GM12878 (cell line): ENCODE measurements at regions not wholly inside any gene's neighbourhood (a gene's known extent, or its start where the extent isn't known, plus 50 kb on each side); places are given as distances from the start of the nearest gene placed in this dataset.

Experiments used
- ATAC-seq: fragments of 200-7000 bp; cut with Tn5 transposase; 3 replicates; pipeline ENCODE4 v1.9.1; 2020; ENCODE audit warnings: mild to moderate bottlenecking, moderate library complexity
- BruUV-seq: library from RNA; stranded (reverse); fragments of 400-500 nt; replicated peaks from 2 replicates; lab custom pipeline; 2021; lab: Mats Ljungman, UMichigan
- CTCF ChIA-PET: fragments of 300-600 bp; sonication (Branson Sonifier 250); formaldehyde crosslinking; extraction: SDS; loops from one replicate; lab custom pipeline; 2021; ENCODE audit warnings: inconsistent platforms; lab: Yijun Ruan, JAX
- POLR2A ChIA-PET: fragments of 350-600 bp; formaldehyde crosslinking; extraction: SDS; loops from one replicate; lab custom pipeline; 2021; ENCODE audit warnings: inconsistent platforms; lab: Charles Lee
- RAD21 ChIA-PET: fragments of 300-600 bp; sonication (Branson Sonifier 250); formaldehyde crosslinking; loops from one replicate; lab custom pipeline; 2023; ENCODE audit warnings: antibody characterized with exemption; ENCODE audit not compliant: unreplicated experiment; lab: Charles Lee
- SMC1A ChIA-PET: fragments of 300-600 bp; sonication (Branson Sonifier 250); formaldehyde crosslinking; loops from one replicate; lab custom pipeline; 2023; ENCODE audit not compliant: unreplicated experiment, uncharacterized antibody; lab: Charles Lee
- DNase-seq: peaks from one replicate; pipeline ENCODE4 v3.0.0-alpha.2; 2011; ENCODE audit warnings: low read depth, low spot score
- FAIRE-seq: peaks from 3 replicates; lab custom pipeline; 2011; peaks lifted over from hg19 to GRCh38; lab: Jason Lieb, UNC
- H2AFZ ChIP-seq: 2 replicates; pipeline ENCODE4 v1.6.0; 2011; ENCODE audit warnings: low read depth, low read length, control low read depth; ENCODE audit not compliant: control insufficient read depth
- H3K27ac ChIP-seq: 2 replicates; pipeline ENCODE4 v1.5.1; 2011; ENCODE audit warnings: control low read depth; ENCODE audit not compliant: control insufficient read depth, insufficient read depth
- H3K27me3 ChIP-seq, 2 experiments: replicated peaks in 1 of 2; 2 replicates each; pipeline versions ENCODE4 v1.6.0 to v1.6.1; 2011; ENCODE audit warnings: low read length in 1 of 2; ENCODE audit not compliant: control insufficient read depth in 2 of 2, insufficient read depth in 2 of 2
- H3K36me3 ChIP-seq, 2 experiments: 2 replicates each; pipeline ENCODE4 v1.5.1; 2011; ENCODE audit warnings: low read length in 1 of 2; ENCODE audit not compliant: control insufficient read depth in 2 of 2, insufficient read depth in 2 of 2
- H3K4me1 ChIP-seq: 2 replicates; pipeline ENCODE4 v1.6.1; 2011; ENCODE audit warnings: mild to moderate bottlenecking, low read length, moderate library complexity, mixed read lengths; ENCODE audit not compliant: control insufficient read depth, insufficient read depth
- H3K4me2 ChIP-seq: 2 replicates; pipeline ENCODE4 v1.6.0; 2011; ENCODE audit warnings: control low read depth; ENCODE audit not compliant: control insufficient read depth, insufficient read depth
- H3K4me3 ChIP-seq: fragments of 200-600 bp; sonication (generic); 2 replicates; pipeline ENCODE4 v1.5.1; 2016
- H3K79me2 ChIP-seq: 2 replicates; pipeline ENCODE4 v1.6.0; 2011; ENCODE audit warnings: low read length; ENCODE audit not compliant: control insufficient read depth, insufficient read depth
- H3K9ac ChIP-seq: 2 replicates; pipeline ENCODE4 v1.8.0; 2011; ENCODE audit warnings: low read length, control low read depth, mixed read lengths; ENCODE audit not compliant: control insufficient read depth, insufficient read depth
- H3K9me3 ChIP-seq: replicated peaks from 3 replicates; pipeline ENCODE4 v1.5.1; 2011; ENCODE audit warnings: mild to moderate bottlenecking, low read length; ENCODE audit not compliant: control insufficient read depth, insufficient read depth
- H4K20me1 ChIP-seq: 2 replicates; pipeline ENCODE4 v1.6.0; 2011; ENCODE audit not compliant: control insufficient read depth, insufficient read depth
- ATF7 ChIP-seq: fragments of 450-650 bp; IDR thresholded peaks from 2 replicates; pipeline ENCODE4 v1.6.1; 2016; ENCODE audit warnings: low read depth, mild to moderate bottlenecking
- BMI1 ChIP-seq: fragments of 450-650 bp; IDR thresholded peaks from 2 replicates; pipeline ENCODE4 v1.6.1; 2016; ENCODE audit warnings: mild to moderate bottlenecking, moderate library complexity, borderline replicate concordance
- FOXK2 ChIP-seq: fragments of 450-650 bp; IDR thresholded peaks from 2 replicates; pipeline ENCODE4 v1.6.1; 2017; ENCODE audit warnings: mild to moderate bottlenecking, moderate library complexity
- GATAD2B ChIP-seq: fragments of 450-650 bp; conservative IDR thresholded peaks from 2 replicates; pipeline ENCODE4 v1.6.1; 2017; ENCODE audit warnings: low read depth, mild to moderate bottlenecking, moderate library complexity
- JUND ChIP-seq: IDR thresholded peaks from 2 replicates; pipeline ENCODE4 v1.6.1; 2012; ENCODE audit warnings: low read depth, mild to moderate bottlenecking, low read length, improper control_type of control experiment, moderate library complexity
- NFYB ChIP-seq: IDR thresholded peaks from 2 replicates; pipeline ENCODE4 v1.6.1; 2011; ENCODE audit warnings: low read depth, mild to moderate bottlenecking, low read length, improper control_type of control experiment, moderate library complexity; ENCODE audit not compliant: insufficient read depth
- PAX5 ChIP-seq: IDR thresholded peaks from 2 replicates; pipeline ENCODE4 v1.6.1; 2011; ENCODE audit warnings: low read depth, low read length, borderline replicate concordance
- RB1 ChIP-seq: fragments of 450-650 bp; formaldehyde crosslinking; IDR thresholded peaks from 2 replicates; pipeline ENCODE4 v1.6.1; 2017; ENCODE audit warnings: mild to moderate bottlenecking, borderline replicate concordance
- SMAD5 ChIP-seq: IDR thresholded peaks from 2 replicates; pipeline ENCODE4 v1.6.1; 2016; ENCODE audit warnings: antibody characterized with exemption, low read depth
- TARDBP ChIP-seq: IDR thresholded peaks from 2 replicates; pipeline ENCODE4 v1.6.1; 2016; ENCODE audit warnings: borderline replicate concordance
- TBL1XR1 ChIP-seq: IDR thresholded peaks from 2 replicates; pipeline ENCODE4 v1.6.1; 2012; ENCODE audit warnings: low read depth, low read length, improper control_type of control experiment
- ZBED1 ChIP-seq: IDR thresholded peaks from 2 replicates; pipeline ENCODE4 v1.6.1; 2016; ENCODE audit warnings: borderline replicate concordance
- WGBS: methylation state at CpG from one replicate; pipeline ENCODE4 v1.1.6; 2016; ENCODE audit warnings: low lambda C conversion rate; ENCODE audit not compliant: insufficient replicate concordance, insufficient coverage; ENCODE audit errors: missing lambda C conversion rate; 5-methylcytosine and 5-hydroxymethylcytosine counted together
- in situ Hi-C: fragments of 300-500 bp; cut with MboI; formaldehyde crosslinking; loops from 9 replicates; pipeline ENCODE4 v1.14.3; 2018; ENCODE audit warnings: mixed read lengths
- intact Hi-C: fragments of 100-400 bp; cut with micrococcal nuclease; formaldehyde crosslinking; loops from one replicate; pipeline ENCODE4 v1.14.2; 2022; ENCODE audit not compliant: unreplicated experiment
- TF ChIP-seq, protein P1 (sequence below): IDR thresholded peaks from 2 replicates; pipeline ENCODE4 v1.6.1; 2012; ENCODE audit warnings: low read length, inconsistent platforms
- TF ChIP-seq, protein P2 (sequence below): fragments of 450-650 bp; IDR thresholded peaks from 2 replicates; pipeline ENCODE4 v1.6.1; 2014; ENCODE audit warnings: mild to moderate bottlenecking
- TF ChIP-seq, protein P3 (sequence below): fragments of 450-650 bp; IDR thresholded peaks from 2 replicates; pipeline ENCODE4 v1.6.1; 2016; ENCODE audit warnings: mild to moderate bottlenecking, moderate library complexity, borderline replicate concordance
- TF ChIP-seq, protein P4 (sequence below): fragments of 150-350 bp; IDR thresholded peaks from 2 replicates; pipeline ENCODE4 v1.6.1; 2014; ENCODE audit warnings: mild to moderate bottlenecking, low read depth, low read length
- TF ChIP-seq, protein P5 (sequence below): IDR thresholded peaks from 2 replicates; pipeline ENCODE4 v1.6.1; 2012; ENCODE audit warnings: low read depth, low read length, improper control_type of control experiment

DNA sequence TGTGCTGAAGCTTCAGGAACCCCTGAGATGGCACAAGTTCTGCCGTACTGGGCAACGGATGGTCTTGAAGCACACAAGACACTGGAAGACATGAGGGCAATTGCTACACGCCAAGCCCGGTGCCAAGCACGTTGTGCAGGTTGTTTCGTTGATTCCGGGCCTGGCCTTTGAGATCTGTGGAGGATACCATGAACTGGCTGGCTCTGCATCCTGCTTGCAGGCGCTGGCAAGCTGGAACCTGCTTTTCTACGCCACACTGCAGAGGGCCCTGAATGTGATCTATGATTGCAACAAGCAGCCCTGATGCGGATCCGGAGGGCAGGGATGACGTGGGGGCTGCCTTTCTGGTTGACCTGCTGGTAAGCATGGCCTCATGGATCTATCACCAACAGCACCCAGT lies 262.5 kb upstream of the ATP10A start (continued):
- TF ChIP-seq, protein P1, sequence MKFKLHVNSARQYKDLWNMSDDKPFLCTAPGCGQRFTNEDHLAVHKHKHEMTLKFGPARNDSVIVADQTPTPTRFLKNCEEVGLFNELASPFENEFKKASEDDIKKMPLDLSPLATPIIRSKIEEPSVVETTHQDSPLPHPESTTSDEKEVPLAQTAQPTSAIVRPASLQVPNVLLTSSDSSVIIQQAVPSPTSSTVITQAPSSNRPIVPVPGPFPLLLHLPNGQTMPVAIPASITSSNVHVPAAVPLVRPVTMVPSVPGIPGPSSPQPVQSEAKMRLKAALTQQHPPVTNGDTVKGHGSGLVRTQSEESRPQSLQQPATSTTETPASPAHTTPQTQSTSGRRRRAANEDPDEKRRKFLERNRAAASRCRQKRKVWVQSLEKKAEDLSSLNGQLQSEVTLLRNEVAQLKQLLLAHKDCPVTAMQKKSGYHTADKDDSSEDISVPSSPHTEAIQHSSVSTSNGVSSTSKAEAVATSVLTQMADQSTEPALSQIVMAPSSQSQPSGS: no peak

DNA sequence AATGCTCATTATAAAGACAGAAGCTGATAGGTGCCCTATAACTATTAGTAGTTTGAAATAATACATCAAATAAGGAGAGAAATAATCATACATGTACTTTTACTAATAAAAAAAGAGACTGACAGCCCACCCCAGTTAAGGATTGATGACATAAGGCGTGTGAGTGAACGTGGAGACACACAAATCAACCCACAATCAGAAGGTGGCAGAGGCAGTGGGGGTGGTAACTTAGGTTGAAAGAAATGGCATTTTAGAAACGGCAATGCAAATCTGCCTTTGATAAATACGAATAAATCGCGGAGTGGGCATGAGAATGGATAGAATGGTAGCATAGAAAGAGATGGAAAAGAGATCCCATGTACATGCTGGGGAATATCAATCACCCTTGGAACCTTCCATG lies 256.2 kb upstream of the ATP10A start:
- Histone ChIP-seq H3K4me2 (no peak overlapping the region), H3K9me3 (no peaks in the 10 kb centered on the region; the same call in 2 of the 3 replicates), H3K9ac (no peak overlapping the region), H3K4me3 (no peak overlapping the region), H3K79me2 (no peaks in the 10 kb centered on the region), H2AFZ (no peak overlapping the region), H3K27me3 (no peaks in the 10 kb centered on the region), H3K4me1 (no peaks in the 10 kb centered on the region), H3K36me3 (no peaks in the 10 kb centered on the region), H4K20me1 (no peaks in the 10 kb centered on the region), H3K27ac (no peak overlapping the region)
- 21% methylated on average over 6 of the region's 6 CpGs for WGBS
- FAIRE-seq (no peak), ATAC-seq (no peak), DNase-seq (no peak)
- in situ Hi-C loops (no loop called here), intact Hi-C loops (no loop called here)
- ChIA-PET POLR2A (no interaction called here), RAD21 (no interaction called here), CTCF (no interaction called here), SMC1A (no interaction called here)
- no TSS peak for BruUV-seq
- TF ChIP-seq, protein P2, sequence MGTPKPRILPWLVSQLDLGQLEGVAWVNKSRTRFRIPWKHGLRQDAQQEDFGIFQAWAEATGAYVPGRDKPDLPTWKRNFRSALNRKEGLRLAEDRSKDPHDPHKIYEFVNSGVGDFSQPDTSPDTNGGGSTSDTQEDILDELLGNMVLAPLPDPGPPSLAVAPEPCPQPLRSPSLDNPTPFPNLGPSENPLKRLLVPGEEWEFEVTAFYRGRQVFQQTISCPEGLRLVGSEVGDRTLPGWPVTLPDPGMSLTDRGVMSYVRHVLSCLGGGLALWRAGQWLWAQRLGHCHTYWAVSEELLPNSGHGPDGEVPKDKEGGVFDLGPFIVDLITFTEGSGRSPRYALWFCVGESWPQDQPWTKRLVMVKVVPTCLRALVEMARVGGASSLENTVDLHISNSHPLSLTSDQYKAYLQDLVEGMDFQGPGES: no peak
- TF ChIP-seq JUND (no peak), BMI1 (no peak), TARDBP (no peak), GATAD2B (no peak), SMAD5 (no peak), NFYB (no peak), RB1 (no peak), FOXK2 (no peak), ZBED1 (no peak), TBL1XR1 (no peak), PAX5 (no peak), ATF7 (no peak)
- TF ChIP-seq, protein P3, sequence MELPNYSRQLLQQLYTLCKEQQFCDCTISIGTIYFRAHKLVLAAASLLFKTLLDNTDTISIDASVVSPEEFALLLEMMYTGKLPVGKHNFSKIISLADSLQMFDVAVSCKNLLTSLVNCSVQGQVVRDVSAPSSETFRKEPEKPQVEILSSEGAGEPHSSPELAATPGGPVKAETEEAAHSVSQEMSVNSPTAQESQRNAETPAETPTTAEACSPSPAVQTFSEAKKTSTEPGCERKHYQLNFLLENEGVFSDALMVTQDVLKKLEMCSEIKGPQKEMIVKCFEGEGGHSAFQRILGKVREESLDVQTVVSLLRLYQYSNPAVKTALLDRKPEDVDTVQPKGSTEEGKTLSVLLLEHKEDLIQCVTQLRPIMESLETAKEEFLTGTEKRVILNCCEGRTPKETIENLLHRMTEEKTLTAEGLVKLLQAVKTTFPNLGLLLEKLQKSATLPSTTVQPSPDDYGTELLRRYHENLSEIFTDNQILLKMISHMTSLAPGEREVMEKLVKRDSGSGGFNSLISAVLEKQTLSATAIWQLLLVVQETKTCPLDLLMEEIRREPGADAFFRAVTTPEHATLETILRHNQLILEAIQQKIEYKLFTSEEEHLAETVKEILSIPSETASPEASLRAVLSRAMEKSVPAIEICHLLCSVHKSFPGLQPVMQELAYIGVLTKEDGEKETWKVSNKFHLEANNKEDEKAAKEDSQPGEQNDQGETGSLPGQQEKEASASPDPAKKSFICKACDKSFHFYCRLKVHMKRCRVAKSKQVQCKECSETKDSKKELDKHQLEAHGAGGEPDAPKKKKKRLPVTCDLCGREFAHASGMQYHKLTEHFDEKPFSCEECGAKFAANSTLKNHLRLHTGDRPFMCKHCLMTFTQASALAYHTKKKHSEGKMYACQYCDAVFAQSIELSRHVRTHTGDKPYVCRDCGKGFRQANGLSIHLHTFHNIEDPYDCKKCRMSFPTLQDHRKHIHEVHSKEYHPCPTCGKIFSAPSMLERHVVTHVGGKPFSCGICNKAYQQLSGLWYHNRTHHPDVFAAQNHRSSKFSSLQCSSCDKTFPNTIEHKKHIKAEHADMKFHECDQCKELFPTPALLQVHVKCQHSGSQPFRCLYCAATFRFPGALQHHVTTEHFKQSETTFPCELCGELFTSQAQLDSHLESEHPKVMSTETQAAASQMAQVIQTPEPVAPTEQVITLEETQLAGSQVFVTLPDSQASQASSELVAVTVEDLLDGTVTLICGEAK: no peak
- TF ChIP-seq, protein P4, sequence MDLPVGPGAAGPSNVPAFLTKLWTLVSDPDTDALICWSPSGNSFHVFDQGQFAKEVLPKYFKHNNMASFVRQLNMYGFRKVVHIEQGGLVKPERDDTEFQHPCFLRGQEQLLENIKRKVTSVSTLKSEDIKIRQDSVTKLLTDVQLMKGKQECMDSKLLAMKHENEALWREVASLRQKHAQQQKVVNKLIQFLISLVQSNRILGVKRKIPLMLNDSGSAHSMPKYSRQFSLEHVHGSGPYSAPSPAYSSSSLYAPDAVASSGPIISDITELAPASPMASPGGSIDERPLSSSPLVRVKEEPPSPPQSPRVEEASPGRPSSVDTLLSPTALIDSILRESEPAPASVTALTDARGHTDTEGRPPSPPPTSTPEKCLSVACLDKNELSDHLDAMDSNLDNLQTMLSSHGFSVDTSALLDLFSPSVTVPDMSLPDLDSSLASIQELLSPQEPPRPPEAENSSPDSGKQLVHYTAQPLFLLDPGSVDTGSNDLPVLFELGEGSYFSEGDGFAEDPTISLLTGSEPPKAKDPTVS: no peak
- TF ChIP-seq, protein P5, sequence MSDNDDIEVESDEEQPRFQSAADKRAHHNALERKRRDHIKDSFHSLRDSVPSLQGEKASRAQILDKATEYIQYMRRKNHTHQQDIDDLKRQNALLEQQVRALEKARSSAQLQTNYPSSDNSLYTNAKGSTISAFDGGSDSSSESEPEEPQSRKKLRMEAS: no peak
